ENCODE measurements at regions not wholly inside any gene's neighbourhood (a gene's known extent, or its start where the extent isn't known, plus 50 kb on each side); places are given as distances from the start of the nearest gene placed in this dataset.

DNA sequence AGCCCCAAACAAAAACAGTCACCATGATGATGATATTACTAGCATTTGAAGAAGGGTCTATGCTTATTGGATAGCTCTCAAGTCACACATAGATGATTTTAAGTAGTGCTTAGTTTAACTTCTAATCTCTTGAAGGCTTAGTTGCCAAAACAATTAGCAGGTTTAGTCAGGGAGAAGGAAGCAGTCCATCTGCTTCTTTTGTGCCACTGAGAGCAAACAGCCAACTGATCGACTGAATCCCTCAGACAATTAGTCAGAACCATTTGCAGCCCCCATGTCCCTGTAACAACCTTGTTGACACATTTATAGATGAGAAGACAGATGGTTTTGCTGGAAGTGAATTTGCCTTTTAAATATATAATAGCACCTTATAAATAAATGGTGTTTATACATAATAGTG, 585.1 kb upstream of the SUCLG2 start:
- Histone ChIP-seq H3K4me2 (replicated peaks; ENCODE audit: extremely low read depth, low read length, poor library complexity, severe bottlenecking) (no peak overlapping the region), H3K27me3 (ENCODE audit: control insufficient read depth in 2 of 2, insufficient read depth in 2 of 2, low read length in 2 of 2) (no peaks in the 10 kb centered on the region), H3K4me1 (ENCODE audit: control insufficient read depth in 1 of 2, insufficient read depth in 2 of 2, low read length in 2 of 2) (no peaks in the 10 kb centered on the region), H3K9me3 (replicated peaks in 1 of 2; ENCODE audit: control insufficient read depth in 1 of 2, insufficient read depth in 1 of 2, low read length in 2 of 2) (no peaks in the 10 kb centered on the region), H3K4me3 (replicated peaks in 1 of 3; ENCODE audit: low read depth in 2 of 3, low read length in 3 of 3) (no peak overlapping the region), H3K36me3 (replicated peaks in 1 of 2; ENCODE audit: control insufficient read depth in 1 of 2, insufficient read depth in 2 of 2, low read length in 2 of 2) (no peaks in the 10 kb centered on the region), H3K79me2 (ENCODE audit: insufficient read depth, low read length) (no peaks in the 10 kb centered on the region), H4K20me1 (ENCODE audit: insufficient read depth, low read length) (no peaks in the 10 kb centered on the region), H3K27ac (ENCODE audit: low read depth in 1 of 2, low read length in 2 of 2) (no peak overlapping the region), H3K9ac (ENCODE audit: insufficient read depth, low read length, poor library complexity, severe bottlenecking) (no peak overlapping the region), H2AFZ (ENCODE audit: insufficient read depth, low read depth, low read length, poor library complexity, severe bottlenecking) (no peak overlapping the region)
- Mint-ChIP-seq H3K27me3 (ENCODE audit: low read depth in 3 of 3) (no peaks in the 10 kb centered on the region), H3K27ac (no peak overlapping the region), H3K4me1 (no peaks in the 10 kb centered on the region), H3K9me3 (peaks cover 0 to 3% (median 0%) of the 10 kb centered on the region in 7 donors), H3K36me3 (no peaks in the 10 kb centered on the region), H3K4me3 (no peak overlapping the region)
- WGBS (ENCODE audit: insufficient coverage), result no CpG with 5 or more reads among the region's 1 CpG
- TF ChIP-seq, protein P1, sequence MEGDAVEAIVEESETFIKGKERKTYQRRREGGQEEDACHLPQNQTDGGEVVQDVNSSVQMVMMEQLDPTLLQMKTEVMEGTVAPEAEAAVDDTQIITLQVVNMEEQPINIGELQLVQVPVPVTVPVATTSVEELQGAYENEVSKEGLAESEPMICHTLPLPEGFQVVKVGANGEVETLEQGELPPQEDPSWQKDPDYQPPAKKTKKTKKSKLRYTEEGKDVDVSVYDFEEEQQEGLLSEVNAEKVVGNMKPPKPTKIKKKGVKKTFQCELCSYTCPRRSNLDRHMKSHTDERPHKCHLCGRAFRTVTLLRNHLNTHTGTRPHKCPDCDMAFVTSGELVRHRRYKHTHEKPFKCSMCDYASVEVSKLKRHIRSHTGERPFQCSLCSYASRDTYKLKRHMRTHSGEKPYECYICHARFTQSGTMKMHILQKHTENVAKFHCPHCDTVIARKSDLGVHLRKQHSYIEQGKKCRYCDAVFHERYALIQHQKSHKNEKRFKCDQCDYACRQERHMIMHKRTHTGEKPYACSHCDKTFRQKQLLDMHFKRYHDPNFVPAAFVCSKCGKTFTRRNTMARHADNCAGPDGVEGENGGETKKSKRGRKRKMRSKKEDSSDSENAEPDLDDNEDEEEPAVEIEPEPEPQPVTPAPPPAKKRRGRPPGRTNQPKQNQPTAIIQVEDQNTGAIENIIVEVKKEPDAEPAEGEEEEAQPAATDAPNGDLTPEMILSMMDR (IDR thresholded peaks at IDR 0.05), result no peak
- intact Hi-C loops (cut with micrococcal nuclease), result no loop called here
- no peak for DNase-seq

DNA sequence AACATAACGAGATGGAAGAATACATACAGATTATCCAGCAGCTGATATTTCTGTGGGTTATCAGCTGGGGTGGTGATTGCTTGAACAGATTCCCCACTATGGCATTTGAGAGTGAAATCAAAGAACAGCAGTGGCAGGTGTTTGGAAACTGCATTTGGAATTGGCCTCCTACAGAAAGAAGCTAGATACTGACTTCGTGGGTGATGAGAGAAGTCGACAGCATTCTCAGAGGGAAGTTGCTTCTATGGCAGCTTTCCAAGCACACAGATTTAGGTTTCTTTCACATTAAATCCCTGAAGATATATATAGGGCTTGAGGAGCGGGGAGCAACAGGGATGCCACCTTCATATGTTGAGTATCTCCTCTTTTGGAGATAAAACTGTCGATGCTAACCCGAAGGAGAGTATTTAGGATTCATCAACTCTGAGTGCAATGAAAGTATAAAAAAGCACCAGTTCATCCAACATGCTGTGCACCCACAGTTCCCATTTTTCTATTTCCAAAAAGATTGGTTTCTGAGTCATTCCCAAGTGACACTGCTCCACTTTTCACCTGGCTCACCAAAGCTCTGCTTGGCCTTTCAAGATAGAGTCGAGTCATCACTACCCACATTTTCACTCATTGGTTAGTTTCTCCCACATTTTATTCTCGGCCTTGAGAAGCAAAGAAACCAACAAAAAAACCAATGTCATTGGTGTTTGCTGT, 579.8 kb upstream of the SUCLG2 start:
- Mint-ChIP-seq H3K36me3 (no peaks in the 10 kb centered on the region), H3K27me3 (ENCODE audit: low read depth in 3 of 3) (no peaks in the 10 kb centered on the region), H3K9me3 (peaks cover 0 to 7% (median 0%) of the 10 kb centered on the region in 7 donors), H3K27ac (no peak overlapping the region), H3K4me3 (no peak overlapping the region), H3K4me1 (no peaks in the 10 kb centered on the region)
- TF ChIP-seq, protein P1 (IDR thresholded peaks at IDR 0.05), result no peak
- Histone ChIP-seq H3K36me3 (replicated peaks in 1 of 2; ENCODE audit: control insufficient read depth in 1 of 2, insufficient read depth in 2 of 2, low read length in 2 of 2) (no peaks in the 10 kb centered on the region), H3K4me1 (ENCODE audit: control insufficient read depth in 1 of 2, insufficient read depth in 2 of 2, low read length in 2 of 2) (no peaks in the 10 kb centered on the region), H2AFZ (ENCODE audit: insufficient read depth, low read depth, low read length, poor library complexity, severe bottlenecking) (no peak overlapping the region), H3K9ac (ENCODE audit: insufficient read depth, low read length, poor library complexity, severe bottlenecking) (no peak overlapping the region), H3K27me3 (ENCODE audit: control insufficient read depth in 2 of 2, insufficient read depth in 2 of 2, low read length in 2 of 2) (no peaks in the 10 kb centered on the region), H4K20me1 (ENCODE audit: insufficient read depth, low read length) (no peaks in the 10 kb centered on the region), H3K27ac (ENCODE audit: low read depth in 1 of 2, low read length in 2 of 2) (no peak overlapping the region), H3K79me2 (ENCODE audit: insufficient read depth, low read length) (no peaks in the 10 kb centered on the region), H3K9me3 (replicated peaks in 1 of 2; ENCODE audit: control insufficient read depth in 1 of 2, insufficient read depth in 1 of 2, low read length in 2 of 2) (no peaks in the 10 kb centered on the region), H3K4me2 (replicated peaks; ENCODE audit: extremely low read depth, low read length, poor library complexity, severe bottlenecking) (no peak overlapping the region), H3K4me3 (replicated peaks in 1 of 3; ENCODE audit: low read depth in 2 of 3, low read length in 3 of 3) (no peak overlapping the region)
- no peak for DNase-seq
- WGBS (ENCODE audit: insufficient coverage), result 100% methylated on average over 1 of the region's 8 CpGs
- intact Hi-C loops (cut with micrococcal nuclease), result no loop called here
